ENCODE measurements at regions not wholly inside any gene's neighbourhood (a gene's known extent, or its start where the extent isn't known, plus 50 kb on each side); places are given as distances from the start of the nearest gene placed in this dataset.

DNA sequence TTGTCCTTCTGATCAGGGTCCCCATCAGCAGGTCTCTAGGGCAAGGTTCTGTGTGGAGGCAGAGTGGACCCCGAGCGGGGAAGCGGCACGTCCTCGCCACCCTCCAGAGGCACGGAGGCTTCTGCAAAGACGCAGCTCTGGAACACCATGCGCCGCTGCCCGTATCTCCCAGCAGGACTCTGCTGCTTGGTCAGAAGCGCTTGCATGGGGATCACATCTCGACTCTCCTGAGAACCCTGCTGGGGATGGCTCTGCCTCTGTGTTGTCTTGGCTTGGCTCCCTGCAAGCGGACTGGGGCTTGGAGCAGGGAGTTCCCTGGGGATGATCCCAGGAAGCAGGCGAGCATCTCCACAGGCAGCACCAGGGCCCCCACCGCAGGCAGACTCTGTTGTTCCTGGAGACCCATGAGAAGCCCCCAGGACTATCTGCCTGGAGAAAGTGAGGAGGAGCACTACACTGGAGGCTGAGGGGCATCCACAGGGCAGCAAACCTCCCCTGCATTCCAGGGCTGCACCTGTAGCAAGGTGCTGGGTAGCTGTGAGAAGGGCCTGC is 520.5 kb downstream of the GLRX3 start:
- H3K4me3 ChIP-seq (ENCODE audit: low read depth, low read length): no peak overlapping the region
- H3K27me3 ChIP-seq (ENCODE audit: control insufficient read depth, insufficient read depth, low read length): no peaks in the 10 kb centered on the region
- no peak for DNase-seq (ENCODE audit: low read depth)
- TF ChIP-seq, protein P1, sequence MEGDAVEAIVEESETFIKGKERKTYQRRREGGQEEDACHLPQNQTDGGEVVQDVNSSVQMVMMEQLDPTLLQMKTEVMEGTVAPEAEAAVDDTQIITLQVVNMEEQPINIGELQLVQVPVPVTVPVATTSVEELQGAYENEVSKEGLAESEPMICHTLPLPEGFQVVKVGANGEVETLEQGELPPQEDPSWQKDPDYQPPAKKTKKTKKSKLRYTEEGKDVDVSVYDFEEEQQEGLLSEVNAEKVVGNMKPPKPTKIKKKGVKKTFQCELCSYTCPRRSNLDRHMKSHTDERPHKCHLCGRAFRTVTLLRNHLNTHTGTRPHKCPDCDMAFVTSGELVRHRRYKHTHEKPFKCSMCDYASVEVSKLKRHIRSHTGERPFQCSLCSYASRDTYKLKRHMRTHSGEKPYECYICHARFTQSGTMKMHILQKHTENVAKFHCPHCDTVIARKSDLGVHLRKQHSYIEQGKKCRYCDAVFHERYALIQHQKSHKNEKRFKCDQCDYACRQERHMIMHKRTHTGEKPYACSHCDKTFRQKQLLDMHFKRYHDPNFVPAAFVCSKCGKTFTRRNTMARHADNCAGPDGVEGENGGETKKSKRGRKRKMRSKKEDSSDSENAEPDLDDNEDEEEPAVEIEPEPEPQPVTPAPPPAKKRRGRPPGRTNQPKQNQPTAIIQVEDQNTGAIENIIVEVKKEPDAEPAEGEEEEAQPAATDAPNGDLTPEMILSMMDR (IDR thresholded peaks at IDR 0.05; ENCODE audit: insufficient read depth, low read length, poor library complexity, severe bottlenecking): no peak
- no peaks in the 10 kb centered on the region for H3K36me3 ChIP-seq (ENCODE audit: control insufficient read depth, insufficient read depth, low read length)

DNA sequence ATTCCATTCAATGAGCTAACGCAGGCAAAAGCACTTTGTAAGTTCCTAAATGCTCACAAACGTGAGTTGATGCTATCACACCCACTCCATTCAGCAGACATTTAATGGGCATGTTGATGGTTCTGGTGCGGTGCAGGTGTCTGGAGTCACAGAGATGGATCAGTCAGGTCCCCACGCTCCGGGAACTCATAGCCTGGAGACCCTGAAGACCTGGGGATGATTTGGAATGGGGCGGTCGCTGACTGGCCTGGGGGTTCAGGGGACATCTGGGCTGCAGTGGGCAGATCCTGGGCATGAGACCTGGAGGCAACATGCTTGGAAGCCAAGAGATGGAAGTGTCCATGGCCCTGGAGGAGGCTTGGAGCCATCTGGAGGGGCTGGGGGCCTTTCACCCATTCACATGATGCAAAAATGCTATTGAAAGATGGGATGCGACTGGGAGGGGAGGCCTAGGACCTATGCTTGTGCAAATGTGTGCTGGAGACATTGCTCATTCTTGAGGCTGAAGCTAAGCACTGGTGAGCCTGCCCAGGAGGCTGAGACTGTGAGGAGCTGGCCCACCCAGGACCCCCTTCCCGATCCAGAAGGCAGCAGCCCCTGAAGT is 522.6 kb downstream of the GLRX3 start:
- Histone ChIP-seq H3K36me3 (ENCODE audit: control insufficient read depth, insufficient read depth, low read length) (no peaks in the 10 kb centered on the region), H3K27me3 (ENCODE audit: control insufficient read depth, insufficient read depth, low read length) (no peaks in the 10 kb centered on the region), H3K4me3 (ENCODE audit: low read depth, low read length) (no peak overlapping the region)
- TF ChIP-seq, protein P1 (IDR thresholded peaks at IDR 0.05; ENCODE audit: insufficient read depth, low read length, poor library complexity, severe bottlenecking): no peak
- no peak for DNase-seq (ENCODE audit: low read depth)

DNA sequence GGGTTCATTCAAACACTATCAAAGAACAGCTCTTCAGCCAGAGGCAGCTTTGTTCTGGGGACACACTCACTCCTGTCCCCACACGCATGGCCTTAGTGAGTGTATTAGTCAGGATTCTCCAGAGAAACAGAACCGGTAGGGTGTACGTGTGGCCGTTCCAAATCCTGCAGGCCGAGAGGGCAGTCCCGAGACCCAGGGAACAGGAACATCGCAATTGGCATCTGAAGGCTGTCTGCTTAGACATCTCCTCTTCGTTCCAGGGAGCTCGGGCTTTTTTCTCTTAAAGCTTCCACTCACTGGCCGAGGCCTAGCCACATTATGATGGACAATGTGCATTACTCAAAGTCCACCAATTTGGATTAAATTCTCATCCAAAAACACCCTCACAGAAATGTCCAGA is 523.3 kb downstream of the GLRX3 start:
- no peak for DNase-seq (ENCODE audit: low read depth)
- no peaks in the 10 kb centered on the region for H3K27me3 ChIP-seq (ENCODE audit: control insufficient read depth, insufficient read depth, low read length)
- no peaks in the 10 kb centered on the region for H3K36me3 ChIP-seq (ENCODE audit: control insufficient read depth, insufficient read depth, low read length)
- TF ChIP-seq, protein P1 (IDR thresholded peaks at IDR 0.05; ENCODE audit: insufficient read depth, low read length, poor library complexity, severe bottlenecking): no peak
- H3K4me3 ChIP-seq (ENCODE audit: low read depth, low read length): no peak overlapping the region

DNA sequence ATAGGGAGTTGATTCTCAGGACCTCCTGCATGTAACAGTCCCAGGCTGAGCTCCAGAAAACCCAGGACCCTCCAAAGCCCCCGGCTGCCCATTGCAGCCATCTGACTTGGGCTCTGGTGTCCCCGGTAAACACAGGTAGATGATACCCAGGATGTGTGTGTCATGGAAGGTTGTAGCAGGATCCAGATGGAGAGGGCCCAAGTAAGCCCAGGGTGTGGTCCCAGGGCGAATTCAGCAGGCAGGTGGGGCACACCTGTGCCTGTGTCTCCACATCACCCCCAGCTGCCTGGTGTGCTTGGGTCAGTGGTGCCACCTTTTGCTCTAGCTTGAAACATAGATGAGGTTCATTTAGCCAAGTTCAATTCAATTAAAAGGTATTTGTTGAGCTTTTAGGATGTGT is 524.1 kb downstream of the GLRX3 start:
- DNase-seq (ENCODE audit: low read depth): no peak
- H3K27me3 ChIP-seq (ENCODE audit: control insufficient read depth, insufficient read depth, low read length): no peaks in the 10 kb centered on the region
- no peaks in the 10 kb centered on the region for H3K36me3 ChIP-seq (ENCODE audit: control insufficient read depth, insufficient read depth, low read length)
- TF ChIP-seq, protein P1 (IDR thresholded peaks at IDR 0.05; ENCODE audit: insufficient read depth, low read length, poor library complexity, severe bottlenecking): no peak
- H3K4me3 ChIP-seq (ENCODE audit: low read depth, low read length): no peak overlapping the region

DNA sequence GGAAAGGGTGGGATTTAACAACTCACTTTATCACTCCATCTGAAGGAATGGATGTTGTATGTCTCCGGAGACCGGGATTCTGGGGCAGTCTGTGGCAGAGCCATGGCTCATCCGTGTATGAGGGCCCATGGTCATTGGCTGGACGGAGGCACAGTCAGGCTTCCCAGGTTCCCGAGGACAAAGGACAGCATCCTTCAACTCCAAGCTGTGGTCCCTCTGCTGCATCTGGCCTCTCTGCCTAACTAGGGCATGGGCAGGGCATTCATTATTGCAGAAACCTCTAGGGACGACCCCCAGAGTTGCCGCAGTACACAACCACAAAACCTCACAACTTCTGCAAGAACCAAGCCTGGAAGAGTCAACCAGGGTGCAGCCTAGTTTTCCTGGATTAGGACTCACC is 525.2 kb downstream of the GLRX3 start:
- H3K4me3 ChIP-seq (ENCODE audit: low read depth, low read length): no peak overlapping the region
- TF ChIP-seq, protein P1 (IDR thresholded peaks at IDR 0.05; ENCODE audit: insufficient read depth, low read length, poor library complexity, severe bottlenecking): no peak
- DNase-seq (ENCODE audit: low read depth): no peak
- no peaks in the 10 kb centered on the region for H3K27me3 ChIP-seq (ENCODE audit: control insufficient read depth, insufficient read depth, low read length)
- no peaks in the 10 kb centered on the region for H3K36me3 ChIP-seq (ENCODE audit: control insufficient read depth, insufficient read depth, low read length)

DNA sequence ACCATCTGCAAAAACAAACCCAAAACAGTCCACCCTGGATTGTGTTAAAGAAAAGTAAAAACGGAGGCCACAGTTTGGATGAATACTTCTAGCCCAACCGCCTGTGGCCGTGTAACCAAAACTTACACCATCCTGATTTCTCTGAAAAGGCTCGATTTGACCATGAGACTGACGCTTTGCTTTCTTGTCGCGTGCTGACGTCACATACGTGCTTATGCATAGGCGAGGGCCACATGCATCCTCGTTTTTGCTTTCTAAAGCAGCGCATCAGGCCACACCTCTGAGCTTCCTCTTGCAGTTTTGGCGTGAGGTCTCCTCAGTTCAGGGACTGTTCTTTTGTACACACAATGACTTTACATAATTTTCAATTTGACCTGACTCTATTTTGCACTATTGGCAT is 526.6 kb downstream of the GLRX3 start:
- no peak overlapping the region for H3K4me3 ChIP-seq (ENCODE audit: low read depth, low read length)
- no peaks in the 10 kb centered on the region for H3K27me3 ChIP-seq (ENCODE audit: control insufficient read depth, insufficient read depth, low read length)
- no peaks in the 10 kb centered on the region for H3K36me3 ChIP-seq (ENCODE audit: control insufficient read depth, insufficient read depth, low read length)
- no peak for DNase-seq (ENCODE audit: low read depth)
- TF ChIP-seq, protein P1 (IDR thresholded peaks at IDR 0.05; ENCODE audit: insufficient read depth, low read length, poor library complexity, severe bottlenecking): no peak
